Fibroblast of skin of abdomen (primary cell): ENCODE measurements at regions not wholly inside any gene's neighbourhood (a gene's known extent, or its start where the extent isn't known, plus 50 kb on each side); places are given as distances from the start of the nearest gene placed in this dataset.

Source experiments
- DNase-seq: peaks from one replicate; pipeline ENCODE4 v3.0.0-alpha.2; 2013

GRCh38 chr2:157068237-157068636 lies 189.3 kb upstream of the GALNT5 start:
- DNase-seq, result no peak

- no peak for DNase-seq
These were observed 181.6 kb upstream of the GALNT5 start for GRCh38 chr2:157075924-157076323.

GRCh38 chr2:157076526-157077161 lies 180.9 kb upstream of the GALNT5 start:
- no peak for DNase-seq

GRCh38 chr2:157077753-157078350 lies 179.7 kb upstream of the GALNT5 start:
- DNase-seq, result no peak

- DNase-seq, result no peak
These were observed 174.6 kb upstream of the GALNT5 start for GRCh38 chr2:157082950-157083349.

- no peak for DNase-seq
These were observed 172.0 kb upstream of the GALNT5 start for GRCh38 chr2:157085522-157085921.

- DNase-seq, result peak; percentile 60
These were observed 170.0 kb upstream of the GALNT5 start for GRCh38 chr2:157087373-157088002.

- DNase-seq, result no peak
These were observed 163.8 kb upstream of the GALNT5 start for GRCh38 chr2:157093666-157094065.

- DNase-seq, result no peak
These were observed 152.1 kb upstream of the GALNT5 start for GRCh38 chr2:157105372-157105771.

GRCh38 chr2:157106950-157107349 lies 150.6 kb upstream of the GALNT5 start:
- DNase-seq, result no peak

- DNase-seq, result no peak
These were observed 150.0 kb upstream of the GALNT5 start for GRCh38 chr2:157107460-157107859.

- no peak for DNase-seq
These were observed 149.6 kb upstream of the GALNT5 start for GRCh38 chr2:157107877-157108276.

GRCh38 chr2:157122776-157123175 lies 134.7 kb upstream of the GALNT5 start:
- no peak for DNase-seq

GRCh38 chr2:157124731-157125130 lies 132.8 kb upstream of the GALNT5 start:
- DNase-seq, result no peak

- no peak for DNase-seq
These were observed 131.8 kb upstream of the GALNT5 start for GRCh38 chr2:157125685-157126084.

- DNase-seq, result no peak
These were observed 130.1 kb upstream of the GALNT5 start for GRCh38 chr2:157127249-157128012.

GRCh38 chr2:157143901-157144300 lies 113.6 kb upstream of the GALNT5 start:
- no peak for DNase-seq

GRCh38 chr2:157149270-157149669 lies 108.2 kb upstream of the GALNT5 start:
- no peak for DNase-seq

- no peak for DNase-seq
These were observed 106.8 kb upstream of the GALNT5 start for GRCh38 chr2:157150747-157151146.

GRCh38 chr2:157152362-157152761 lies 105.1 kb upstream of the GALNT5 start:
- DNase-seq, result no peak

- DNase-seq, result no peak
These were observed 101.5 kb upstream of the GALNT5 start for GRCh38 chr2:157155992-157156391.

GRCh38 chr2:157158111-157158510 lies 99.4 kb upstream of the GALNT5 start:
- peak; percentile 65 for DNase-seq

- no peak for DNase-seq
These were observed 98.1 kb upstream of the GALNT5 start for GRCh38 chr2:157159221-157159934.
